ENCODE measurements at regions not wholly inside any gene's neighbourhood (a gene's known extent, or its start where the extent isn't known, plus 50 kb on each side); places are given as distances from the start of the nearest gene placed in this dataset.
"Not testable (repeated sequence)": the region's sequence is repeated elsewhere in the genome, so short reads cannot be mapped to it uniquely, and the experiment has no call there.

- H3K27me3 Mint-ChIP-seq = peaks cover 4% of the 10 kb centered on the region
- peak; percentile 27 for DNase-seq
- H3K4me3 Mint-ChIP-seq = peak overlapping the region; percentile 46
Measured at GRCh38 chr7:106504645-106505044, 156.3 kb downstream of the CCDC71L start.

GRCh38 chr7:106504207-106504606 lies 156.8 kb downstream of the CCDC71L start:
- Mint-ChIP-seq H3K27me3 (no peaks in the 10 kb centered on the region), H3K4me1 (peaks cover 33% of the 10 kb centered on the region), H3K27ac (peak overlapping the region; percentile 77), H3K4me3 (peak overlapping the region; percentile 46), H3K36me3 (ENCODE audit: low read depth) (peaks cover 11% of the 10 kb centered on the region), H3K9me3 (peaks cover 23% of the 10 kb centered on the region)
- no peak for ATAC-seq
- no peak for DNase-seq

More at GRCh38 chr7:106504645-106505044, 156.3 kb downstream of the CCDC71L start:
- Mint-ChIP-seq H3K27ac (peak overlapping the region; percentile 77), H3K36me3 (ENCODE audit: low read depth) (peaks cover 11% of the 10 kb centered on the region), H3K9me3 (peaks cover 23% of the 10 kb centered on the region), H3K4me1 (peaks cover 33% of the 10 kb centered on the region)
- peak; percentile 74 for ATAC-seq

- DNase-seq (no peak), ATAC-seq (no peak)
- Mint-ChIP-seq H3K36me3 (ENCODE audit: low read depth) (peaks cover 11% of the 10 kb centered on the region), H3K27me3 (no peaks in the 10 kb centered on the region), H3K27ac (no peak overlapping the region), H3K4me3 (peak overlapping the region; percentile 46), H3K4me1 (peaks cover 33% of the 10 kb centered on the region), H3K9me3 (peaks cover 23% of the 10 kb centered on the region)
Measured at GRCh38 chr7:106503626-106504025, 157.3 kb downstream of the CCDC71L start.

- DNase-seq (no peak), ATAC-seq (peak; percentile 42)
- Mint-ChIP-seq H3K27ac (no peak overlapping the region), H3K36me3 (ENCODE audit: low read depth) (peaks cover 11% of the 10 kb centered on the region), H3K4me3 (peak overlapping the region; percentile 37), H3K27me3 (peaks cover 3% of the 10 kb centered on the region), H3K4me1 (peaks cover 33% of the 10 kb centered on the region), H3K9me3 (peaks cover 16% of the 10 kb centered on the region)
Measured at GRCh38 chr7:106501605-106502580, 159.1 kb downstream of the CCDC71L start.

- peaks cover 26% of the 10 kb centered on the region for H3K4me1 Mint-ChIP-seq
- H3K4me3 Mint-ChIP-seq = no peak overlapping the region
- ATAC-seq (no peak), DNase-seq (no peak)
- H3K27ac Mint-ChIP-seq = no peak overlapping the region
- peaks cover 11% of the 10 kb centered on the region for H3K36me3 Mint-ChIP-seq (ENCODE audit: low read depth)
- peaks cover 19% of the 10 kb centered on the region for H3K9me3 Mint-ChIP-seq
- H3K27me3 Mint-ChIP-seq = peaks cover 16% of the 10 kb centered on the region
Measured at GRCh38 chr7:106499897-106500296, 161.1 kb downstream of the CCDC71L start.

- not testable (repeated sequence) for H3K4me3 Mint-ChIP-seq; ATAC-seq; H3K27ac Mint-ChIP-seq; DNase-seq; H3K36me3 Mint-ChIP-seq (ENCODE audit: low read depth)
- Mint-ChIP-seq H3K4me1 (peaks cover 14% of the 10 kb centered on the region), H3K27me3 (peaks cover 17% of the 10 kb centered on the region), H3K9me3 (peaks cover 11% of the 10 kb centered on the region)
Measured at GRCh38 chr7:106498005-106498404, 163.0 kb downstream of the CCDC71L start.

GRCh38 chr7:106493041-106493731 lies 167.8 kb downstream of the CCDC71L start:
- Mint-ChIP-seq H3K9me3 (peaks cover 11% of the 10 kb centered on the region), H3K36me3 (ENCODE audit: low read depth) (peaks cover 13% of the 10 kb centered on the region), H3K27me3 (peaks cover 19% of the 10 kb centered on the region), H3K4me1 (peaks cover 3% of the 10 kb centered on the region), H3K4me3 (no peak overlapping the region), H3K27ac (no peak overlapping the region)
- DNase-seq (no peak), ATAC-seq (no peak)

GRCh38 chr7:106488465-106488864 lies 172.5 kb downstream of the CCDC71L start:
- ATAC-seq (no peak), DNase-seq (no peak)
- peaks cover 12% of the 10 kb centered on the region for H3K36me3 Mint-ChIP-seq (ENCODE audit: low read depth)
- H3K4me1 Mint-ChIP-seq = peaks cover 41% of the 10 kb centered on the region
- no peaks in the 10 kb centered on the region for H3K9me3 Mint-ChIP-seq
- H3K27me3 Mint-ChIP-seq = peaks cover 2% of the 10 kb centered on the region
- H3K4me3 Mint-ChIP-seq = no peak overlapping the region
- H3K27ac Mint-ChIP-seq = no peak overlapping the region

- Mint-ChIP-seq H3K27ac (no peak overlapping the region), H3K36me3 (ENCODE audit: low read depth) (peaks cover 12% of the 10 kb centered on the region), H3K4me3 (no peak overlapping the region), H3K4me1 (peaks cover 46% of the 10 kb centered on the region), H3K27me3 (peaks cover 2% of the 10 kb centered on the region), H3K9me3 (no peaks in the 10 kb centered on the region)
- no peak for DNase-seq
- no peak for ATAC-seq
Measured at GRCh38 chr7:106487892-106488291, 173.1 kb downstream of the CCDC71L start.

GRCh38 chr7:106486331-106486730 lies 174.6 kb downstream of the CCDC71L start:
- no peak for DNase-seq

GRCh38 chr7:106485919-106486318 lies 175.0 kb downstream of the CCDC71L start:
- H3K27ac Mint-ChIP-seq = peak overlapping the region; percentile 94
- H3K27me3 Mint-ChIP-seq = peaks cover 8% of the 10 kb centered on the region
- peaks cover 15% of the 10 kb centered on the region for H3K36me3 Mint-ChIP-seq (ENCODE audit: low read depth)
- ATAC-seq (no peak), DNase-seq (no peak)
- peaks cover 60% of the 10 kb centered on the region for H3K4me1 Mint-ChIP-seq
- H3K4me3 Mint-ChIP-seq = no peak overlapping the region
- peaks cover 5% of the 10 kb centered on the region for H3K9me3 Mint-ChIP-seq

More at GRCh38 chr7:106486331-106486730, 174.6 kb downstream of the CCDC71L start:
- Mint-ChIP-seq H3K27ac (peak overlapping the region; percentile 94), H3K27me3 (peaks cover 7% of the 10 kb centered on the region), H3K36me3 (ENCODE audit: low read depth) (peaks cover 15% of the 10 kb centered on the region), H3K4me3 (no peak overlapping the region), H3K4me1 (peaks cover 56% of the 10 kb centered on the region), H3K9me3 (peaks cover 5% of the 10 kb centered on the region)
- ATAC-seq = no peak

- Mint-ChIP-seq H3K4me3 (peak overlapping the region; percentile 35), H3K27ac (peak overlapping the region; percentile 94), H3K9me3 (peaks cover 5% of the 10 kb centered on the region), H3K27me3 (peaks cover 6% of the 10 kb centered on the region), H3K4me1 (peaks cover 68% of the 10 kb centered on the region), H3K36me3 (ENCODE audit: low read depth) (peaks cover 9% of the 10 kb centered on the region)
- DNase-seq = no peak
- peak; percentile 81 for ATAC-seq
Measured at GRCh38 chr7:106485031-106485551, 175.9 kb downstream of the CCDC71L start.

- Mint-ChIP-seq H3K36me3 (ENCODE audit: low read depth) (peaks cover 5% of the 10 kb centered on the region), H3K27ac (peak overlapping the region; percentile 94), H3K4me3 (peak overlapping the region; percentile 35), H3K4me1 (peaks cover 72% of the 10 kb centered on the region), H3K9me3 (peaks cover 5% of the 10 kb centered on the region), H3K27me3 (peaks cover 7% of the 10 kb centered on the region)
- ATAC-seq (no peak), DNase-seq (no peak)
Measured at GRCh38 chr7:106484562-106484961, 176.4 kb downstream of the CCDC71L start.

GRCh38 chr7:106482091-106482490 lies 178.9 kb downstream of the CCDC71L start:
- ATAC-seq = no peak
- peaks cover 3% of the 10 kb centered on the region for H3K36me3 Mint-ChIP-seq (ENCODE audit: low read depth)
- no peak overlapping the region for H3K27ac Mint-ChIP-seq
- H3K9me3 Mint-ChIP-seq = peaks cover 5% of the 10 kb centered on the region
- H3K4me3 Mint-ChIP-seq = no peak overlapping the region
- peaks cover 70% of the 10 kb centered on the region for H3K4me1 Mint-ChIP-seq
- DNase-seq = no peak
- H3K27me3 Mint-ChIP-seq = peaks cover 12% of the 10 kb centered on the region
